CD1c-positive myeloid dendritic cell (primary cell): ENCODE measurements at regions not wholly inside any gene's neighbourhood (a gene's known extent, or its start where the extent isn't known, plus 50 kb on each side); places are given as distances from the start of the nearest gene placed in this dataset.

Experiments
- DNase-seq: peaks from one replicate; pipeline ENCODE4 v3.0.0-alpha.2; 2016; ENCODE audit errors: extremely low spot score

DNA sequence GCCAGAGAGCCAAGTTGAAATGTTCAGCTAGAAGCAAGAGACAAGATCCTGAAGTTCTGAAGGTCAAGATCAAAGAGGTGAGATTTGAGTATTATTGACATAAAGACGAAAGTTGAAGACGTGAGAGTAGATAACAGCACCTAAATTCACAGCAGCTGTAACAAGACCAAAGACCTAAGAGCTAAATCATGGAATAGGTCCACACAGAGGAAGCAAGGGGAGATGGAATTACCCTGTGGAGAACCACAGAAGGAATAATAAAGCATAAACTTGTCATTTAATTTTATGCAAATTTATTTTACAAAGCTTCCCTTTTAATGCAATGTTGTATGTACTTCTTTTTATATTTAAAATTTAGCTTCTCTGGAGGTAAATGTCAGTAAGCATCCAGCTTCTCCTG lies 523.7 kb downstream of the NR2F1-AS1 start:
- DNase-seq: no peak

DNA sequence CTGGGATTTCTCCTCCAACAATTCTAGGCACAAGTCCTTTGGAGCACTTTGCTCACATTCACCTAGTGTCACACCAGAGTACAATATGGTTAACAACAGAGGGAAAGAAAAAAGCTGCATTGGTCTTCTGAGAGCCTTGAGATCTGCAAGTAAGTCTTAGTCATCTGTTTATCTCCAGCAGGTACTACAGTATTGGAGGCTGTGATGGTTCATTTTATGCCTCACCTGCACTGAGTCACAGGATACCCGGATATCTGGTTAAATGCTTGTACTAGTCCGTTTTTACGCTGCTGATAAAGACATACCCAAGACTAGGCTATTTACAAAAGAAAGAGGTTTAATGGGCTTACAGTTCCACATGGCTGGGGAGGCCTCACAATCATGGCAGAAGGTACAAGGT lies 525.0 kb downstream of the NR2F1-AS1 start:
- no peak for DNase-seq

DNA sequence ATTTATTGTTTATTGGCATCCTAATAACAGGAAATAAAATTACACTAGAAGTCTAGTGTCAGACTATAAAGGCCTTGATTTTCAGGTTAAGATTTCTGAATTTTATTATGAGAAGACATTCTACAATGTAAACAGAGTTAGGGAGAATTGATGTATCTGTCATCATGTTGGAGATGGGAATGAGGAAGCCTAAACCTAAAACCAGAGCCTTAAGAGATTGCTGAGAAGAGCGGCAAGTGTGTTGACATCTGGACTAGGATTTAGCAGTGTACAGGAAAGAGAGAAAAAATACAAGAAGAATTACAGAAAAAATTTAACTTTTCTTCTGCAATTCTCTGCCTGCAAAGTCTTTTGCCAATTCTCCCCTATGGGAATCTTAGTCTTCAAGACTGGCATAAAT lies 525.5 kb downstream of the NR2F1-AS1 start:
- DNase-seq: no peak

DNA sequence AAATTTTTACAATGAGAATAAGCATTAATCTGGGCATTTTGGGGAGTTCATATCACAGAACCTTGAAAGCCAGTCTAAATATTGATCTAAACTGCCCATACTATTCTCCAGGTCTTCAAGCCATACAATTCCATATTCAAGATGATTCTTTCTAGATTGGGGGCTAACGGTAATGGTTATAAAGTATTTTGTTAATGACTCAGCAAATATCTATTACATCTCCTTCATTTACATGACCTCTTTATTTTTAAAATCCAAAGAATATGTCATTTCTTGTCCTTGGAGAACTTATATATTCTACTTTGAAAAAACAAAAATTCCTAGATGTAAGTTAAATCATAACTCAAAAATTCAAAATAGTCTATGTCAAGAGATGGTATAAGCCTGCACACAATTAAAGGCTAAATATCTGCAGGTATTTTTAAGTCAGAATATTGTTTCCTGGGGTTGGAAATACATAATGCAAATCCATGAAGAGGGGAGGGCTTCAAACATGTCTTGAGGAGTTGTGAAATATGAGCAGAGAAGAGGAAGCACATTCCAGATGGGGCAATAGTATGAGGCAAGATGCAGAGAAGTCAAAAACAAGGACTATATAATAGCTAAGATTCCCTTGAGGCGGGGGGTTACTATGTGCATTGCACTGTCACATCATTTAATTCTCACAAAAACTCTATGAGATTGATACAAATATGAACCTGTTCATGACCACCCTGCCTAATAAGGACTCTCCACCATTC lies 526.4 kb downstream of the NR2F1-AS1 start:
- DNase-seq: no peak

DNA sequence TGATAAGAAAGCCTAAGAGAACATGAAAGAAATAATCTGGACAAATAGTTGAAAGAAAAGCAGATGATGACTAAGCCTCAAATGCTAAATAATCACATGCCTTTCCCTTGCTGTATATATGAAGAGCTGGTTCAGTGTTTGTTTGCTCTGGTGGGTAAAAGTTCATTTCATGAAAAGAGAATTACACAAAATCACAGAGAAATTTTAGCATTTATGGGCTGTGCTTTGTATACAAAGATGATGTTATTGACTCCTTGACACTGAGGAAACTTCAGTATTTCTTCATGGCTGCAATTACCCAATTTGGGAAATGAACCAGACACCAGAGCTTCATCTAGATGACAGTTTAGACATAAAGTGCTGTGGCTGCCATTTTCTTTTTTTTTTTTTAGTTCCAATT lies 527.2 kb downstream of the NR2F1-AS1 start:
- DNase-seq: no peak

DNA sequence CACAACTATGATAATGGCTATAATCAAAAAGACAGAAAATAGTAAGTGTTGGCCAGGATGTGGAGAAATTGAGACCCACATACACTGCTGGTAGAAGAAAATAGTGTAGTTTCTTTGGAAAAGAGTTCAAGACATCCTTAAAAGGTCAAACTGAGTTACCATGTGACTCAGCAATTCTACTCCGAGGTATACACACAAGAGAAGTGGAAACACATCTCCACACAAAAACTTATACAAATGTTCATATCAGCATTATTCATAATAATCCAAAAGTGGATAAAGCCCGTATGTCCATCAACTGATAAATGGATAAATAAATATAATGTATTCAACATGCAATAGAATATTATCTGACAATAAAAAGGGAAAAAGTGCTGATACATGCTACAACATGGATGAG lies 532.2 kb downstream of the NR2F1-AS1 start:
- no peak for DNase-seq

DNA sequence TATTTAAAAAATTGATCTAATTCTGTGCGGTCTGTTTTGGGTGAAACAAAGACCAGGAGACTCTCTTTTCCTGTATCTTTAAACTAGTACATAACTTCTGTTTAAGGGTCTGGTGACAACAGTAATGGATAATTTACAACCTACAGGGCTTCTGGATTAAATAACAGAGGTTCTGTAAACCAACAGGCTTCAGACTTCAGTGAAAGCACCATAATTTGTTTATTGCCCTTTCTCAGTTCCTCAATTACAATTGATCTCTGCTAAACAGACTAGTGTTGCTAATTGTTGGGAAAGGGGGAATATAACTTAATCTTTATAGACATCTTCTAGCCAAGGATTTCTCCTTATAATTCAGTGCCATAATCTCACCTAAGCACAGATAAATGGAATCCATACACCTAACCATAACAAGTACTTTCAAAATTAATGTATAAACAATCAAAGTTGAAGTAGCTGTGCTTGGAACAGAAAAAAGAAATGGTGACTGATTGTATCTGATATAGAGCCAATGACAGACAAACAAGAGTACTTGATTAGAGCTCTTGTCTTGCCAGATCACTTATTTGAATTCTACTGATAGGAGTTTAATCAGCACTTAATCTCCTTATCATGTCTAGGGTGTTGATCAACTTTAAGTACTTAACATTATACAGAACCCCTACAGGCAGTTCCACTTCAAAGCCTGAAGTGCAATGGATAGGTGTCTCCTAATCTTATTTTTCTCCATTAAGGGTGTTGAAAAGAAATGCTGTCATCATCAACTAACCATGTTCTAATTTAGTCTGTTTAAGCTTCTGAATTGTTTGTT lies 536.0 kb downstream of the NR2F1-AS1 start:
- DNase-seq: no peak

DNA sequence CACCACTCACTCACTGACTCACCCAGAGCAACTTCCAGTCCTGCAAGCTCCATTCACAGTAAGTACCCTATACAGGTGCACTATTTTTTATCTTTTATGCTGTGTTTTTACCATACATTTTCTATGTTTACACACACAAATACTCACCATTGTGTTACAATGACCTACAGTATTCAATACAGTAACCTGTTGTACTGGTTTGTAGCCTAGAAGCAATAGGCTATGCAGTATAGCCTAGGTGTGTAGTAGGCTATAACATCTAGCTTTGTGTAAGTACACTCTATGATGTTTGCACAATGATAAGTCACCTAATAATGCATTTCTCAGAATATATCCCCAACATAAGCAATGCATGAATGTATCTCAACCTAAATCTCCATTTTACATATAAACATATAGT lies 541.1 kb downstream of the NR2F1-AS1 start:
- no peak for DNase-seq

DNA sequence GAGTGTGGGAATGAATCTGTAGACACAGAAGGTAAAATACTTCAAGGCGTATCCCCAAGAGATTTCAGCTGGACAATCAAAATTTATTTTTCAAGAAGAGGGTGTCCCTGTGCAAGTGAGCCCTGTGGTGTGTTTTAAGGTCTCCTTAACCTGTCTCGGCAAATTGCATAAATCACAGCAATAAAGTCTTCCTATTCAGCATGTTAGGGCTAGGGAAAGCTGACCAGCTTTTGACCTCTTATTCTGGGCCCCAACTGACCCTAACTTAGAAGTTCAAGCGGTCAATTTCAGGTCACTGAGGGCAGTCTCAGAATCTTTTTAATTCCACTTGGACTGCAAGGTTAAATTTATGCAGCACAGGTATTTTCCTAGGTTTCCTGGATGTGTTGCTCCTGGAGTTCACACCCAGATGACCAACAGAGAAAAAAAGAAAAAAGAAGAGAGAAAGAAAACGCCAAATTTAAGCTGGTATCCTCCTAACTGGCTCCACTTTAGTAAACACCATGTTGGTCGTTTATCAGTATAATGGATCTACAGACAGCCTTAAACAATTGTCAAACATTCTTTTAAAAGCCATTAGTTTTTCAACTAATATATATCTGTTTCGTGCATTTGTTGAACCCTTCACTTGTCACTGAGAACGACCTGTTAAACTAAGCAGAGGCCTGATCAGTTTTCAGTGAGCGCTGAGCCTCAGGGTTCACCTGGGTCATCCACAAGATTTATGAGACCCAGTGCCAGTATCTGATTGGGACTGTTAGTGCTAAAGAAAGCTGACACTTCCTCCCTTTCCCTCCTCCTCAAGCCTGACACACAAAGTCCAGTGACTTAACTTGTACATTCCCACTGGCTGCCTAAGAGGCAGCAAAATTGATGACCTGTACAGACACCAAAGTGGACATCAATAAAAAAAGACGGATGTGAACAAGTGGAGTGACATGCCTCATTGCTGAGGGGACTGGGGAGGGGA lies 546.1 kb downstream of the NR2F1-AS1 start:
- DNase-seq: no peak

DNA sequence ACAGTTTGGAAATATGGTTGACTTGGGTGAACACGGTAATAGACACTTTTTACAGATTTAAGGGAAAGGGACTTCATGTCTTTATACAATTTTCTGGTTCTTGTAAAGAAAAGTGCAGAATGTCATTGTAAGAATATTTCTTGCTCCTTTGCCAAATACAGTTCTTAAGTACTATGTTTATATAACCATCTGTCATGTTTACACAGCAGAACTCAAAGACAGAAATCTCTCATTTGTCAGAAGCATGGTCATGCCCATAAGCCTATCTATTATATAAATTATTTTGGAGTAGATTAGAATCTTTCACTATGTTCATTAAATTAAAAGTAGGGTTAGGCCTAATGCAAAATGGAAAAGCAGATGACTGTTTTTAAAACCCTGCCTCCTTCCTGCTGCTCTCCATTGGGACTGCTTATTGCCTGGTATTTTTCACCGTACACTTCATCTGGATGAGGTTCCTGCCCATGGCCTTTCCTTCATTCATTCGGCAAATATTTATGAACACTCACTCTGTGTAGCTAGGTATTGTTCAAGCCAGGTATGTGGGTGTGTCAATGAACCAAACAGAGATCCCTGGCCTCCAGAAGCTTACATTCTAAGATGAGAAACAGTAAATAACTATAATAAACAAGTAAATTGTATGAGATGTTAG lies 558.1 kb downstream of the NR2F1-AS1 start:
- DNase-seq: no peak

DNA sequence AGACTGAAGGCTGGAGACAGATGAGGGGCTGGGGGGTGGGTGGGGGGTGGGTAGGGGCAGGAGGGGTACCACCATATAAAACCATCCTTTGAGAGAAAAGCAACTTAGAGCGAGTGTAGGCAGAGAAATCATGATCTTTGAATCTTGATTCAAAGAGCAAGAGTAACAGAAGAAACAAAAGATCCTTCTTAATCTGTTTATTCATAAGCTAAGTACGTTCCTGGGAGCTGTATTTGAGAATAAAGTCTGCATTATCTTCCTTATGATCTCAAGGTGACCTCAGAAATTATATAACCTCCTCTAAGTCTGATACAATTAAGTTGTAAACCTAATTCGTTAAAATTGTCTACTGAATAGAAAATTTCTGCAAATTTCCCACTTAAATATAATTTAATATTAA lies 558.8 kb downstream of the NR2F1-AS1 start:
- no peak for DNase-seq

DNA sequence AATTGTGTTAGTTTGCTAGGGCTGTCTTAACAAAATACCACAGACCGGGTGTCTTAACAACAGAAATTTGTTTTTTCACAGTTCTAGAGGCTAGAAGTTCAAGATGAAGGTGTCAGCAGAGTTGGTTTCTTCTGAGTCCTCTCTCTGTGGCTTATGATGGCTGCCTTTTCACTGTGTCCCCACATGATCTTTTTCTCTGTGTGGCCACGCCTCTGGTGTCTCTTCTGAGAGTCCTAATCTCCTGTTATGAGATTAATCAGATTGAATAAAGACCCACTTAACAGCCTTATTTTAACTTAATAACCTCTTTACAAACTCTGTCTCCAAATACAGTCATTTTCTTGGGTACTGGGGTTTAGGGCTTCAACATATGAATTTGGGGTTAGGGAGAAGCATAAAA lies 561.1 kb downstream of the NR2F1-AS1 start:
- DNase-seq: no peak

DNA sequence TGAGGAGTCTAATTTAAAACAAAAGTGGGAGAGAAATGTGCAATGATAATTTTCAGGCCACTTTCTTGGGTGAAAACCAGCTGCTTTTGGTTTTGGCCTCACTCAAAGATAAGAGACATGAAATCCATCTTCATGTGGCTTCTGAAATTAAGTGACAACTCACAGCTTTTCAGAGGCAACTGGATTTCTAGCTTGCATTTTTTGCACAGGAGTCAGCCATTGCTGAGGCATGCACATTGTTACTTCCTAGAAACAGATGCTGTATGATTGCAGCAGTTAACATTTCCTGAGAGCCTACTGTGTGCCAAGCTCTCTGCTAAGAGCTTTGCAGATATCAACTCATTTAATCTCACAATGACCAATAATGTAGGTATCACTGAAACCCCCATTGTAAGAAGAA lies 562.6 kb downstream of the NR2F1-AS1 start:
- no peak for DNase-seq

DNA sequence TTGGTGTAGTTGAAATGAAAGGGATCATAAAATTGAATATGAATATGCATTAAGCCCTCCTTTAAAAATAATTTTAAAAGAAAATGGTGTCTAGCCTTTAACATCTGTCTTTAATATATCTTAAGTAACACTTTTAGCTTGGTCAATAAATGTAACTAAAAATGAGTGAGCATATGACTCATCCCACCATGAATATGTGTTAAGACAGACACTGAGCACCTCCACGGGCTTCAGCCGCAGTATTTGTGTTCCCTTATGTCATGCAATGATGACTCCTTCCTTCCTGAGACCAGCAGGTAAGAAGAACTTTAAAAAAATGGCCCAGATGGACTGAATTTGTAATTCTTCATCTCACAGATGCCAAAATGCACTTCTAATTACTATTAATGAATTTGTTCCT lies 563.2 kb downstream of the NR2F1-AS1 start:
- no peak for DNase-seq

DNA sequence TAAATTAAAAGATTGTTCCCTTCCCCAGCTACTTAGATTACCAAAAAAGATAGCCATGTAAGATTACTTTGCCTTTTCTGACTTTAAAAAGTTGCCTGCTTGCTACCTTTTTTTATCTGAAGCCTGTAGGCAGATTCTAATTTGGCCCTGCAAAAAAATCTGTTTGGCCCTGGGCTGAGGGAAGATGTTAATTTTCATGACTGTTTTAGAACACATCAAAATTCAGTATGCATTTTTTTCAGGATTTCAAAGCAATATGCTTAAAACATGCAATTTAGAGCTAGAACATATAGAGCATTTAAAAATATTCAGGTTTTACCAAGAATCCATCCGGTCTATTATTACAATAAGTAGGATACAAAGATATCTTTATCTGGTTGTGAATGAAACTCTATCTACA lies 563.6 kb downstream of the NR2F1-AS1 start:
- DNase-seq: no peak

DNA sequence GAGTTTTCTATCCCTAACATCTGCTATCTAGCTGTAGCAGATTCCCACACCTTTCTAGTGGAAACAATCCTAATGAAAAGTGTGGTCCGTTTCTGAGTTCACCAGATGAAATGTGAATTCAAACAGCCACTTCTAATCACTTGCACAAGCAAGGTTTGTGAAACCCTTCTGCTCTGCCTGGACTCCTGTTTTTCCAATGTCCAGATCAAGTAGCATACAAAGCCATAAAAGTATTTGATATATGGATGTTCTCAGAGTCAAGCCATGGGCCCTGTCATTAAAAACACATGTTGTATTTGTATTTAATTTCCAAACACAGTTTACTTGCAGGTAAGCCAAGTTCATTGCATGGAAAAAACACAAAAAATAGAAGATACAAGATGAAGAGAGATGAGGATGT lies 570.4 kb downstream of the NR2F1-AS1 start:
- no peak for DNase-seq

DNA sequence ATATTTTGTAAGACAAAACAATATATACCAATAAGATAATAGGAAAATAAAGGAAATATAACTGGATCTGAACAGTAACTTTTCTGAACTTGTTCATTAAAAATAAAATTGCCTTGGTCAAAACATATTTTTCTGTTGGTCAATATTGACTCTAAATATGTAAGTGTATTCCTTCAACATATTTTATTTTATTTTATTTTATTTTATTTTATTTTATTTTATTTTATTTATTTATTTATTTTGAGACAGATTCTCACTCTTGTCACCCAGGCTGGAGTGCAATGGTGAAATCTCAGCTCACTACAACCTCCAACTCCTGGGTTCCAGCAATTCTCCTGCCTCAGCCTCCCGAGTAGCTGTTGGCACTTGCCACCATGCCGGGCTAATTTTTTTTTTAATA lies 571.0 kb downstream of the NR2F1-AS1 start:
- DNase-seq: no peak

DNA sequence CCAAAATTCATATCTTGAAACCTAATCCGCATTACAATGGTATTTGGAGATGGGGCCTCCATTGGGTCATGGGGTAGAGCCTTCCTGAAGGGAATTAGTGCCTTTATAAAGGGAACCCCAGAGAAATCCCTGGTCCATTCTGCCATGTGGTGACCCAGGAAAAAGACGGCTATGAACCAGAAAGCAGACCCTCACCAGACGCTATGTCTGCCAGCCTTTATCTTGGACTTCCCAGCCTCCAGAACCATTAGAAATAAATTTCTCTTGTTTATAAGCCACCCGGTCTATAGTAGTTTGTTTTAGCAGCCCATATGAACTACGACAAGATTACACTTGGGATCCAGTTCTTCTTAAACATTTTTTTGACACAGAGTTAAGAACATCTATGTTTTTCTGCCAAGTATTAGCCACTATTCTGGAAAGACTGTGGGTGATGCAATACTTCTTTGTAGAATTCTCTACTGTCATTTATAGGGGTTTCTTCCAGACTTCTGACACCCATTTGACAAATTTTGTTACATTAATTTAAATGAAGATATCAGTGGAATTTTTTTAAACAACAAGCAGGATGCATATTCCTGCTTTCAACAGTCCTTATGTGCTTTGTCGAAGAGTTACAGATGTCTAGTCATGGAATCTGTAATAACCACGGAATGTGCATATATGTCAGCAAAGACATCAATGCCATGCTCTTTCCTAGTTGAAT lies 572.4 kb downstream of the NR2F1-AS1 start:
- no peak for DNase-seq

DNA sequence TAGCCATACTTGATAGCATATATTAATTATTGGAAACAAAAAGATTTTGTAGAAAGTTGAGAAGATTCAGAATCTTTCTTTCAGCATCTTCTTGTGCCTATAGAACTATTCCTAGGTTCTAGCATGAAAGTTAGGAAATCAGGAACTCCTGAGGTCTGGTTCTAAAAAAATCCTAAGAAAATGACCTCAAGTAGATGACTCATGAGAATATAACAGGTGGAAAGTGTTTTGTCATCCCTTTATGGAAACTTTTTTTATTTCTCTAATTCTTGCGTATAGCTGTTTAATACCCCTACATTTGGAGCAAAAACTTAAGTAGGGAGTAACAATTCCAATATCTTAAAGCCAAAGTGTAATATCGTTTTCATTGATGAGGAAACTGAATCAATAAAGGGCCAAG lies 574.1 kb downstream of the NR2F1-AS1 start:
- no peak for DNase-seq

DNA sequence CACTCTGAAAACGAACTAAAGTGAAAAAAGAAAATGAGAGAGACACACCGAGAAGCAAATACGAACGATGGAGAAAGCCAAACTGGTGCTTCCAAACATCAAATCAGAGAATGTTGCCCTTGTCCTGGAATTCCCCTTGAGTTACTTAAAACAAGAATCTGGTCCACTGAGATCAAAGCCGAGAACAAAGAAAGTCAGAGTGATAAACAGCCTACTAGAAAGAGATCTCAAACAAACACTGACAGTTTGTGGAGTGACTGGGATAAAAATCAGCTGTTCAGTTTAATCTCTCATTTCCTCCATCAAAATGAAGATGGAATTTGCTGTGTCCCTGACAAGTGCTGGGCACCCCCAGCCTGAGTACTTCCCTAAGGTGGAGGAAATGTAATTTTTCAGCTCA lies 582.6 kb downstream of the NR2F1-AS1 start:
- DNase-seq: no peak

DNA sequence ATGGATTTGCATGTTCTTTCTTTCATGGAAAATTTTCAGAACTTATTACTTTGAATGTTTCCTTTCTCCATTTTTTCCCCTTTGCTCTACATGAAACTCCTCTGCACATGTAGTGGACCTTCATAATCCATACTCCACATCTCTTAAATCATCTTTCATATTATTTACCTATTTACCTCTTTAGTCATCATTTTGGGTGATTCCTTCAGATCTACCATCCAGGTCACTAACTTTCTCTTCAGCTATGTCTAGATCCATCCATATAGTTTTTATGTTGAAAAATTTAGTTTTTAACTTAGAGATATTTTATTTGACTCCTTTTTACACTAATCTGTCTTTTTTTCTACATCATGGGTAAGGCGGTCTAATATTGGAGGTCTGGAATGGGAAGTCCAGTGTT lies 586.6 kb downstream of the NR2F1-AS1 start:
- DNase-seq: no peak
